Left renal pelvis (tissue), 4 donors: ENCODE measurements at regions not wholly inside any gene's neighbourhood (a gene's known extent, or its start where the extent isn't known, plus 50 kb on each side); places are given as distances from the start of the nearest gene placed in this dataset.

ENCODE experiments used
- DNase-seq, 4 donors: peaks; one replicate each; pipeline ENCODE4 v3.0.0-alpha.2; 2013; ENCODE audit warnings: low read depth in 4 of 4, low spot score in 3 of 4

DNA sequence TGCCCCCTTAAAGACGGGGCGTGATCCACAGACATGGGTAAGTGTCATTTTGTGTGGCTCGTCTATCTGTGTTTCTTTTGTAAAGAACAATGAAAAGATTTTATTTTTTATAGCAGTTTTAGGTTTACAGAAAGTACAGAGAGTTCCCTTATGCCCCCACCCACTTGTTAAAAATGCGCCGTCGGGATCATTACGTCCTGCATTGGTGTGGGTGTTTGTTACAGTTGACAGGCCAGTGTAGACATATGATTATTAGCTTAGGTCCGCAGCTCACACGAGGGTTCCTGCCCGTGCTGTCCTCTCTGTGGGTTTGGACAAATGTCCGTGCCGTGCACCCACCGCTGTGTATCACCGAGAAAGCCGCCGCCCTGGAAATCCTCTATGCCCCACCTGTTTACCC lies 50.5 kb downstream of the RGS12 start:
- no peak for DNase-seq

- DNase-seq = no peak
These were observed 51.3 kb downstream of the RGS12 start for GRCh38 chr4:3344104-3344503.

GRCh38 chr4:3344596-3344995 lies 51.8 kb downstream of the RGS12 start:
- DNase-seq = no peak

DNA sequence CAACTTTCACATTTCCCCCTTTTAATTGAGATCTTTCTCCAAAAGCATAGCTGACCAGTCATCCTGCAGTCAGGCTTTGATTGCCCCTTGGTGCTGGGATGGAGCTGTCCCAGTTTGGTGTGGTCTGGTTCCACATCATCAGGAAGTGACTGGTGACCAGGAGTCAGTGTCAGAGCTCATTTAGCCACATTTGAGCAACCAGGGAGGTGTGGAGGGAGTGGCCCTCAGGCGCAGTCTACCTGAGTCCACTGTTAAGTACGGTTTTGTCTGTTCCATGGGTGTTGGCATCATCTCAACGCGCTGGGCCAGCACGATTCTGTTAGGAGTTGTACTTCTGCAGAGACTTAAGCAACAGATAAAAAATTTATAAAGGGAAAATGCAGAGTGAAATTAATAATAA lies 52.6 kb downstream of the RGS12 start:
- DNase-seq = no peak

DNA sequence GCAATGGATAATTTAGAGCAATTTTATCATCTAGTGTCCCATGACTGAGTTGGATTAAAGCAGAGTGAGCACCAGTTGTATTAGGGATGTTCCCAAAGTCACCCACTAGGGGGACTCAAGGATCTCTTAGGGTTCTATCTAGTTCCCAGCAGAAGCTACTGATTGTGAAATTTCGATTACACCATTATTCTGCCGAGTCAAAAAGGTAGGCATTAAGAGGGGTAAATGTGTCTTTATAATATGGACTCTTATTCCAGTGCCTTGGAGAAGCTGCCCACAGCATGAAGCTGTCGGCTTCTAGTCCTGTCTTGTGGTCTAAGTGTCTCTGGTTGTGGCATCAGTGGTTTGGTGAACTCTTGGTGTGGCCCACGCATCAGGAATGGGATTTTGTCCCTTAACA lies 53.3 kb downstream of the RGS12 start:
- DNase-seq = peak in 3 of 4 donors; percentile 54 to 60 (median 54)

- no peak for DNase-seq
These were observed 55.0 kb downstream of the RGS12 start for GRCh38 chr4:3347871-3348270.

- no peak for DNase-seq
These were observed 55.8 kb downstream of the RGS12 start for GRCh38 chr4:3348621-3349020.

DNA sequence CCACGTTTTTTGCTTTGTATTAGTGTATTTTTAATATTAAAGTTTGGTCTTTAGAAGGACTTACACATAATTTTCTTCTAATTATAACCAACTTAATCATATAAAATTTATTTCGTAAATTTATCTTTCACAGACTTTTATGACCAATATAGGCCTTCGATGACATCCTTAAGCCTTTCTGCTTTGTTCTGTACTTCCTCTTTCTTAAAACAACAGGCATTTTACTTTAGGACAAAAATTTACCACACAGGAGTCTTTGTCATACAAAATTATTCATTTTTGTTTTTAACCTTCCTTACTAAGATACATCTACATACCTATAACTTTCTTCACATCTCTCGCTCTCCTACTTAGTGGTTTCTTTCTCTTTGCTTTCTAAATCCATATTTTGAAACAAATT lies 56.3 kb downstream of the RGS12 start:
- no peak for DNase-seq

- no peak for DNase-seq
These were observed 59.2 kb downstream of the RGS12 start for GRCh38 chr4:3351997-3352396.

GRCh38 chr4:3352505-3352904 lies 59.7 kb downstream of the RGS12 start:
- DNase-seq = no peak

GRCh38 chr4:3352941-3353594 lies 60.2 kb downstream of the RGS12 start:
- no peak for DNase-seq

- DNase-seq = no peak
These were observed 61.1 kb downstream of the RGS12 start for GRCh38 chr4:3353752-3354454.

DNA sequence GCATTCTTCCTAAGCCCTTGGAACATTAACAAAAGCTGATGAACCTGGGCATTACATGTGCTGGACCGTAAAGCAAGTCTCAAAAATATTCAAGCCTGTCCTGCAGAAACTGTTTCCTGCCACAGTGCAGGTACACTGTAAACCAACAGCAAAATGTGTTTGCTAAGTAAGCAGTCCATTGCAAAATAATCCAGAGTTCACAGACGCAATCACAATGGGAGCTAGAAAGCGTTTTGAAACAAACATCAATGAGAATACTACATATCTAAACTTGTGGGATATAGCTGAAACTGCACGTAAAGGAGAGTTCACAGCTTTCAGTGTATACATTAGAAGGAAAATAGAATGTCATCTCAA lies 61.6 kb downstream of the RGS12 start:
- no peak for DNase-seq

DNA sequence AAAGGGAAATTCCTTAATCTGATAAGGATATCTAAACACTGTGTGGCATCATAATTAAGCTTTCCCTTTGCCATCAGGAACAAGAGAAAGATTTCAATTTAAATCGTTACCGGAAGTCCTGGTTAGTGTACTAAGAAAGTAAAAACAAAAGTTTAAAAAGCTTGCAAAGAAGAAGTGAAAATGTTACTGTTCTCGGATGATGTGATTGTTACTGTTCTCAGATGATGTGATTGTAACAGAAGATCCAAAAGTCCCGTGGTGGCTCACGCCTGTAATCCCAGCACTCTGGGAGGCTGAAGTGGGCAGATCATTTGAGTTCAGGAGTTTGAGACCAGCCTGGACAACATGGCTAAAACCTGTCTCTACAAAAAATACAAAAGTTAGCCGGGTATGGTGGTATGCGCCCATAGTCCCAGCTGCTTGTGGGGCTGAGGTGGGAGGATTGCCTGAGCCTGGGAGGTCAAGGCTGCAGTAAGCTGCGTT lies 62.5 kb downstream of the RGS12 start:
- no peak for DNase-seq

GRCh38 chr4:3358656-3359055 lies 65.8 kb downstream of the RGS12 start:
- no peak for DNase-seq

DNA sequence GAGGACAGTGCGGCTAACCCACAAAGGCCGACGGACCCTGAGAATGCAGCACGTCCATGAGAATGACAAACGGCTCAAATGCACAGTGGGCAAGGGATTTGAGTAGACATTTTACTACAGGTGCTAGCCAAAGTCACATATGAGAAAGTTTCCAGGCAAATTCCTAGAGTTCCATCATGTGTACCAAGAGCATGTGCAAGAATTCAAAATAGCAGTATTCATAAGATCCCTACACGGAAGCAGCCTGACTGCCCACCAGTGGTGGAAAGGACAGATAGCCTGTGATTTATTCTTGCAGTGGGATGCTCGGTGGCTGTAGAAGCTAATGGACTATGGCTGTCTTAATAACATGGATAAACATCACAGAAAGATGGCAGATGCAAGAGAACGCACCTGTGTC lies 68.0 kb downstream of the RGS12 start:
- no peak for DNase-seq

GRCh38 chr4:3361406-3361805 lies 68.6 kb downstream of the RGS12 start:
- no peak for DNase-seq

- DNase-seq = no peak
These were observed 69.1 kb downstream of the RGS12 start for GRCh38 chr4:3361896-3362295.

DNA sequence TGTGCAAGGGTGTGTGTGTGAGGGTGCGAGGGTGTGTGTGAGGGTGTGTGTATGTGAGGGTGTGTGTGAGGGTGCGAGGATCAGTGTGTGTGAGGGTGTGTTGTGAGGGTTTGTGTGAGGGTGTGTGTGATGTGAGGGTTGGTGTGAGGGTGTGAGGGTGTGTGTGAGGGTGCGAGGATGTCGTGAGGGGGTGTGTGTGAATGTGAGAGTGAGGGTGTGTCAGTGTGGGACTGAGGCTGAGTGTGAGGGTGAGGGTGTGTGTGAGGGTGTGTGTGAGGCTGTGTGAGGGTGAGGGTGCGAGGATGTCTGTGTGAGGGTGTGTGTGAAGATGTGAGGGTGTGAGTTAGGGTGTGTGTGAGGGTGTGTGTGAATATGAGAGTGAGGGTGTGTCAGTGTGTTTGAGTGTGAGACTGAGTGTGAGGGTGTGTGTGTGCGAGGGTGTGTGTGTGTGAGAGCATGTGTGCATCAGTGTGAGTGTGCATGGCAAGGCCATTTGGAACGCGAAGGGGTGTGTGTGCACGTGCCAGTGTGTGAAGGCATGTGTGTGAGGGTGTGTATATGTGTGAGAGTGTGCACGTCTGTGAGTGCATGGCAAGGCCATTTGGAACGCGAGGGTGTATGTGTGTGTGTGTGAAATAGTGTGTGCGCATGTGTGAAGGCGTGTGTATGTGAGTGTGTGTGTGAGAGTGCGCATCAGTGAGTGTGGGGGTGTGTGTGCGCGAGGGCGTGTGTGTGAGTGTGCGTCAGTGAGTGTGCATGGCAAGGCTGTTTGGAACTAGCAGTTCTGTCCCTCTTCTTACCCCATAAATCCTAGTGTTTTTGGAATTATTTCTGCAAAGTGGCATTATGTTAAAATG lies 69.8 kb downstream of the RGS12 start:
- no peak for DNase-seq

DNA sequence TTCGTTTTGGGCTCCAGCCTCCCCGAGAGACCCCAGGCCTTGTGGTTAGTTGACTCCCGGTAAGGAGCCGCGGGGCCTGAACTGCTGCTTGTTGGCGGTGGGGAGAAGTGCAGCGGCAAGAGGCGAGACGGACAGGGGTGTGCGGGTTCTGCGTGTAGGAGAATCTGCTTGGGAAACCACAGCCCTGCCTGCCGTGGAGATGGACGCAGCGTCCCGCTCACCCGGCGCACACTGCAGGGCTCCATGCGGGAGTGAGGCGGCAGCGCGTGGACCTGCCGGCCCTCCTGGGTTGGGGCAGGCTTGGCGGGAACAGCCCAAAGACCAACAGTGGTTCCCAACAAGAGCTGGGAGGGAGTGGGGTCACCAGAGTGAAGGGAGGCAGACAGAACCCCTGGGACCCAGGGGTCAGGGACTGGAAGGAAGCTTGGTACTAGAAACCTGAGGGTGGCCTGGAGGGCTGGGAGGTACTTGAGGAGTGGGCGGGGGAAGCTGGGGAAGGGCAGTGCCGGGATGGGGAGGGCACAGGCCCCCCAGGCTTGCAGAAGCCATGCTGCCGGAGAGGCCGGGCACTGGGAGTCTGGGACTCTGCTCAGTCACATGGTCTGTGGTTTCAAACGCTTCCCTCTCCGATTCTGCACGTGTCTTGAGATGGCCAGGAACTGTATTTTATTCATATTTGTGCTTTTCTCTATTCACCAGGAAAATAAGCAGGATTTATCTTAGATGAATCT lies 70.8 kb downstream of the RGS12 start:
- no peak for DNase-seq

GRCh38 chr4:3364199-3364598 lies 71.4 kb downstream of the RGS12 start:
- no peak for DNase-seq
